GM21825 (cell line): ENCODE measurements at regions not wholly inside any gene's neighbourhood (a gene's known extent, or its start where the extent isn't known, plus 50 kb on each side); places are given as distances from the start of the nearest gene placed in this dataset.
"Not testable (repeated sequence)": the region's sequence is repeated elsewhere in the genome, so short reads cannot be mapped to it uniquely, and the experiment has no call there.

Experiments used
- ATAC-seq: cut with Tn5 transposase; IDR thresholded peaks from one replicate; pipeline ENCODE4 v1.9.1; 2021; ENCODE audit warnings: mild to moderate bottlenecking, moderate library complexity; ENCODE audit not compliant: unreplicated experiment

- no peak for ATAC-seq
These were observed 561.3 kb upstream of the GRIA3 start for GRCh38 chrX:122622795-122623194.

- no peak for ATAC-seq
These were observed 558.8 kb upstream of the GRIA3 start for GRCh38 chrX:122625239-122625638.

- ATAC-seq, result no peak
These were observed 558.3 kb upstream of the GRIA3 start for GRCh38 chrX:122625821-122626220.

- no peak for ATAC-seq
These were observed 557.2 kb upstream of the GRIA3 start for GRCh38 chrX:122626871-122627270.

GRCh38 chrX:122641136-122641535 lies 542.9 kb upstream of the GRIA3 start:
- ATAC-seq, result no peak

GRCh38 chrX:122641826-122642225 lies 542.3 kb upstream of the GRIA3 start:
- ATAC-seq, result no peak

GRCh38 chrX:122655256-122655655 lies 528.8 kb upstream of the GRIA3 start:
- not testable (repeated sequence) for ATAC-seq

- no peak for ATAC-seq
These were observed 517.5 kb upstream of the GRIA3 start for GRCh38 chrX:122666601-122667000.

- no peak for ATAC-seq
These were observed 516.4 kb upstream of the GRIA3 start for GRCh38 chrX:122667667-122668066.

GRCh38 chrX:122703762-122704161 lies 480.3 kb upstream of the GRIA3 start:
- ATAC-seq, result no peak

GRCh38 chrX:122739770-122740169 lies 444.3 kb upstream of the GRIA3 start:
- ATAC-seq, result no peak

GRCh38 chrX:122770581-122770980 lies 413.5 kb upstream of the GRIA3 start:
- ATAC-seq, result no peak

GRCh38 chrX:122771933-122772332 lies 412.1 kb upstream of the GRIA3 start:
- no peak for ATAC-seq

GRCh38 chrX:122777766-122778165 lies 406.3 kb upstream of the GRIA3 start:
- no peak for ATAC-seq

- ATAC-seq, result no peak
These were observed 400.2 kb upstream of the GRIA3 start for GRCh38 chrX:122783918-122784317.

- no peak for ATAC-seq
These were observed 396.8 kb upstream of the GRIA3 start for GRCh38 chrX:122787231-122787630.

- ATAC-seq, result no peak
These were observed 395.9 kb upstream of the GRIA3 start for GRCh38 chrX:122788216-122788615.

- ATAC-seq, result no peak
These were observed 393.5 kb upstream of the GRIA3 start for GRCh38 chrX:122790376-122791095.

- no peak for ATAC-seq
These were observed 370.2 kb upstream of the GRIA3 start for GRCh38 chrX:122813876-122814275.

GRCh38 chrX:122816288-122816687 lies 367.8 kb upstream of the GRIA3 start:
- no peak for ATAC-seq

GRCh38 chrX:122817321-122817955 lies 366.6 kb upstream of the GRIA3 start:
- ATAC-seq, result no peak

- ATAC-seq, result no peak
These were observed 366.0 kb upstream of the GRIA3 start for GRCh38 chrX:122818068-122818467.

GRCh38 chrX:122833230-122833629 lies 350.8 kb upstream of the GRIA3 start:
- ATAC-seq, result no peak
